GM06990 (cell line): ENCODE measurements at regions not wholly inside any gene's neighbourhood (a gene's known extent, or its start where the extent isn't known, plus 50 kb on each side); places are given as distances from the start of the nearest gene placed in this dataset.

Experiments used
- DNase-seq: peaks from one replicate; pipeline ENCODE4 v3.0.0-alpha.2; 2011; ENCODE audit not compliant: insufficient read length; ENCODE audit errors: extremely low read depth
- H3K27me3 ChIP-seq: replicated peaks from 2 replicates; pipeline ENCODE4 v1.6.0; 2011; ENCODE audit warnings: low read length; ENCODE audit not compliant: control insufficient read depth, insufficient read depth
- H3K36me3 ChIP-seq: 2 replicates; pipeline ENCODE4 v1.5.1; 2011; ENCODE audit warnings: low read length; ENCODE audit not compliant: control insufficient read depth, insufficient read depth
- H3K4me3 ChIP-seq: replicated peaks from 2 replicates; pipeline ENCODE4 v1.5.1; 2011; ENCODE audit warnings: low read depth, mild to moderate bottlenecking, control low read depth, low read length
- CTCF ChIP-seq: IDR thresholded peaks from 2 replicates; pipeline ENCODE4 v1.5.1; 2011; ENCODE audit warnings: low read length, control low read depth, mild to moderate bottlenecking, inconsistent platforms; ENCODE audit not compliant: insufficient read depth, poor library complexity, severe bottlenecking

DNA sequence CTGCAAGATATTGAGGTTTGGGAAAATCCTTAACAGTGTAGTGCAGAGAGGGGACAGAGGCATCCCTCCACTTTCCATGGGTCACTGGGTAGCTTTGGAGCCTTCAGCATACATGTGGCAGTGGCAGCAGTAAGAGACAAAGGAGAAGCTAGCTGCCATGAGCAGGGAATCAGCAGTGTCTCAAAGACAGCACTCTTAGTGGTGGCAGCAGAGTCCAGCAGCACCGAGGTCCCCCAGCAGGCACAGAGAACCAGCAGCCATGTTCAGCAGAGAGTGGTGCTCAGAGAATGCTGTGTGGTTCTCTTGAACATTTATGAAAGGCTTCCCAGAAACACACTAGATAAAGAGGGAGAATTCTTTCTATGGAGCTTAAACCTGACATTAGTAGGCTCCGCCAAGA is 308.5 kb downstream of the CENPC start:
- H3K27me3 ChIP-seq, result no peaks in the 10 kb centered on the region
- no peak for TF ChIP-seq CTCF
- H3K4me3 ChIP-seq, result no peak overlapping the region
- DNase-seq, result no peak
- H3K36me3 ChIP-seq, result no peaks in the 10 kb centered on the region

GRCh38 chr4:67236318-67236717 is 309.0 kb downstream of the CENPC start:
- DNase-seq, result no peak
- H3K27me3 ChIP-seq, result no peaks in the 10 kb centered on the region
- H3K36me3 ChIP-seq, result no peaks in the 10 kb centered on the region
- H3K4me3 ChIP-seq, result no peak overlapping the region
- TF ChIP-seq CTCF, result no peak

DNA sequence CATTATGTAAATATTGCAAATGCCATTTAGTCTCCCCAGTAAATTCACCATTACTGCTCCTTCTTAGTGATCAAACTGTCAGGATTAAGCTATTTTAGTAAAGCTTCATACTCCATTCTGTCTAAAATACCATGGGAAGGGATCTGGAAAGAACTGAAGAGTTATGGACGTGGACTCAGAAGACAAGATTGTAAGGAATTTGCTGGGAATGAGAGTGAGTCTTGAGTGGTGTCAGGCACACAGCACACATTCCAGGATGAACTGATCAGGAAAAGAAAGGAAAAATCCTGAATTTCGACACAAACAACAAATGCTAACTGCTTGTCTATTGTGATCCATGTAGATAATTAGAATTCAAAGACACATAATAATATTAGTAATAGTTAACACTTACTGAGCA is 311.0 kb downstream of the CENPC start:
- no peaks in the 10 kb centered on the region for H3K36me3 ChIP-seq
- H3K27me3 ChIP-seq, result no peaks in the 10 kb centered on the region
- no peak for TF ChIP-seq CTCF
- no peak overlapping the region for H3K4me3 ChIP-seq
- no peak for DNase-seq

DNA sequence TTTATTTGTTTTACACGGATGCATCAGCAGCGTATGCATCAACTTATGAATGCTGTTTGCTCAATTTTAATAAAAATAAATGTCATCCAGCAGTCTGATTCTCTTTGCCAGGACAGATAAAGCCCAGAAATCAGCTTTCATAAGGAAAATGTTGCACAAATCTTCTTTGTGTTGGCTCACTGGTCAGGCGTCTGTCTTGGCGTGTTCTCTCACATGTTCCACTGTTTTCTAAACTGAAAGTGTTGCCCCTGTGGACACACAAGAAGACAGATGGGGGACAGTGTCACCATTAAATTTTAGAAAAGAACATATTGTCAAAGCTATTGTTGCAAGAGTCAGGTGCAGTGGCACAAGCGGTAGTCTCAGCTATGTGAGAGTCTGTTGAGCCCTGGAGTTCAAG is 316.2 kb downstream of the CENPC start:
- H3K4me3 ChIP-seq, result no peak overlapping the region
- no peaks in the 10 kb centered on the region for H3K36me3 ChIP-seq
- H3K27me3 ChIP-seq, result no peaks in the 10 kb centered on the region
- no peak for TF ChIP-seq CTCF
- DNase-seq, result no peak

DNA sequence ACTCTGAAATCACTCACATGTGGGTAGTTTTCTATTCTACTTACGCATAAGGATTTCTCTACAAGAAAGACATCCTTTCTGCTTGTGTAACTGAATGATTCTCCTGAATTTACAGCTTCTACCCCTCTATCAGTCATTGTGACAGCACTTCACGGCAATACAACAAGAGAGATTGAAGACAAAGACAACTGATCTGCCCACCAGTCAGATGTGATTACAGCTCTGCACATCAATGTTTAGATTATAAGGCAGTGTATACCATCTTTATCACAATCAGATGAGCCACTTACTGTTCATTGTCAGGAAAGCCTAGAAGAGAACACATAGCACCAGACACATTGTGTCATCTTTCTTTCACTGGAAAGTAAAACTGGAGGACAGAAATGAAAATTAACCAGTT is 324.4 kb downstream of the CENPC start:
- no peak for DNase-seq

More for the DNA sequence above, 324.4 kb downstream of the CENPC start:
- no peak overlapping the region for H3K4me3 ChIP-seq
- H3K27me3 ChIP-seq, result no peaks in the 10 kb centered on the region
- TF ChIP-seq CTCF, result no peak
- no peaks in the 10 kb centered on the region for H3K36me3 ChIP-seq
